GM23338 (cell line): ENCODE measurements at regions not wholly inside any gene's neighbourhood (a gene's known extent, or its start where the extent isn't known, plus 50 kb on each side); places are given as distances from the start of the nearest gene placed in this dataset.

Experiments
- ATAC-seq: fragments of 200-7000 bp; cut with Tn5 transposase; 3 replicates; pipeline ENCODE4 v1.9.1; 2020
- DNase-seq: peaks from one replicate; pipeline ENCODE4 v3.0.0-alpha.2; 2015; ENCODE audit warnings: low spot score
- H2AFZ ChIP-seq: fragments of 200-600 bp; sonication (generic); 2 replicates; pipeline ENCODE4 v1.8.0; 2016; ENCODE audit warnings: antibody characterized with exemption, mild to moderate bottlenecking, moderate library complexity
- H3F3A ChIP-seq: fragments of 200-600 bp; sonication (generic); replicated peaks from 2 replicates; pipeline ENCODE4 v1.8.0; 2017; ENCODE audit warnings: antibody characterized with exemption, mixed run types, low read depth
- H3K27ac ChIP-seq: fragments of 200-600 bp; sonication (generic); 2 replicates; pipeline ENCODE4 v1.6.1; 2016; ENCODE audit warnings: low read depth
- H3K27me3 ChIP-seq: fragments of 200-600 bp; sonication (generic); 2 replicates; pipeline ENCODE4 v1.8.0; 2016; ENCODE audit warnings: mild to moderate bottlenecking, mixed run types, moderate library complexity; ENCODE audit not compliant: insufficient read depth
- H3K36me3 ChIP-seq: fragments of 200-600 bp; sonication (generic); 2 replicates; pipeline ENCODE4 v1.8.0; 2016; ENCODE audit warnings: mild to moderate bottlenecking; ENCODE audit not compliant: insufficient read depth
- H3K4me1 ChIP-seq: fragments of 200-600 bp; sonication (generic); 2 replicates; pipeline ENCODE4 v1.8.0; 2016; ENCODE audit warnings: mild to moderate bottlenecking, moderate library complexity; ENCODE audit not compliant: insufficient read depth
- H3K4me2 ChIP-seq: fragments of 200-600 bp; sonication (generic); 2 replicates; pipeline ENCODE4 v1.7.1; 2017; ENCODE audit warnings: mixed run types
- H3K4me3 ChIP-seq: fragments of 200-600 bp; sonication (generic); 2 replicates; pipeline ENCODE4 v1.6.1; 2016; ENCODE audit warnings: mixed run types
- H3K79me2 ChIP-seq: fragments of 200-600 bp; sonication (generic); replicated peaks from 2 replicates; pipeline ENCODE4 v1.8.0; 2017; ENCODE audit warnings: mild to moderate bottlenecking; ENCODE audit not compliant: insufficient read depth
- H3K9me2 ChIP-seq: fragments of 200-600 bp; sonication (generic); 2 replicates; pipeline ENCODE4 v1.8.0; 2017; ENCODE audit not compliant: insufficient read depth
- H4K20me1 ChIP-seq: fragments of 200-600 bp; sonication (generic); replicated peaks from 2 replicates; pipeline ENCODE4 v1.8.0; 2017; ENCODE audit warnings: mild to moderate bottlenecking; ENCODE audit not compliant: insufficient read depth
- H3K27ac Mint-ChIP-seq: 2 replicates; pipeline ENCODE4 v1.8.0; 2020; ENCODE audit warnings: inconsistent platforms, mild to moderate bottlenecking, moderate library complexity, mixed read lengths
- H3K27me3 Mint-ChIP-seq: 3 replicates; pipeline ENCODE4 v1.8.0; 2022; ENCODE audit warnings: low read depth, mild to moderate bottlenecking, moderate library complexity, mixed read lengths, inconsistent platforms; ENCODE audit not compliant: insufficient read depth, poor library complexity
- H3K36me3 Mint-ChIP-seq: 3 replicates; pipeline ENCODE4 v1.8.0; 2021; ENCODE audit warnings: low read depth, mild to moderate bottlenecking, inconsistent platforms, moderate library complexity, mixed read lengths
- H3K4me1 Mint-ChIP-seq: 3 replicates; pipeline ENCODE4 v1.8.0; 2020; ENCODE audit warnings: mild to moderate bottlenecking, inconsistent platforms, mixed read lengths
- H3K4me3 Mint-ChIP-seq: 3 replicates; pipeline ENCODE4 v1.8.0; 2021; ENCODE audit warnings: moderate library complexity, mild to moderate bottlenecking, inconsistent platforms, mixed read lengths
- H3K9me3 Mint-ChIP-seq: 3 replicates; pipeline ENCODE4 v1.8.0; 2020; ENCODE audit warnings: moderate library complexity, mild to moderate bottlenecking, inconsistent platforms, mixed read lengths
- CREB1 ChIP-seq: fragments of 250-450 bp; sonication (Bioruptor Pico); IDR thresholded peaks from 2 replicates; pipeline ENCODE4 v1.5.0; 2020; ENCODE audit warnings: low read depth, mild to moderate bottlenecking, moderate library complexity
- CTCF ChIP-seq, 2 experiments: fragments of 200-600 bp in 1 of 2; sonication (generic) in 1 of 2; conservative IDR thresholded peaks; 2 replicates each; pipeline versions ENCODE4 v1.5.1 to v1.6.1; 2016 to 2017; ENCODE audit warnings: antibody characterized with exemption in 2 of 2, low read depth in 2 of 2, mild to moderate bottlenecking in 2 of 2, moderate library complexity in 1 of 2
- ETS1 ChIP-seq: IDR thresholded peaks from 2 replicates; pipeline ENCODE4 v1.6.1; 2016; ENCODE audit warnings: antibody characterized with exemption
- EZH2 ChIP-seq: fragments of 200-600 bp; sonication (generic); IDR thresholded peaks from one replicate; pipeline ENCODE4 v1.8.0; 2017; ENCODE audit warnings: antibody characterized with exemption, mild to moderate bottlenecking, low read depth; ENCODE audit not compliant: unreplicated experiment
- EZH2phosphoT487 ChIP-seq: fragments of 200-600 bp; sonication (generic); IDR thresholded peaks from one replicate; pipeline ENCODE4 v1.8.1; 2018; ENCODE audit warnings: antibody characterized with exemption; ENCODE audit not compliant: unreplicated experiment
- JUNB ChIP-seq: IDR thresholded peaks from one replicate; pipeline ENCODE4 v1.6.1; 2016; ENCODE audit warnings: antibody characterized with exemption; ENCODE audit not compliant: unreplicated experiment
- POLR2AphosphoS5 ChIP-seq: IDR thresholded peaks from 2 replicates; pipeline ENCODE4 v1.6.1; 2016; ENCODE audit warnings: antibody characterized with exemption, low read depth
- REST ChIP-seq: IDR thresholded peaks from one replicate; pipeline ENCODE4 v1.6.1; 2018; ENCODE audit warnings: antibody characterized with exemption; ENCODE audit not compliant: unreplicated experiment
- STAT1 ChIP-seq: IDR thresholded peaks from one replicate; pipeline ENCODE4 v1.6.1; 2016; ENCODE audit warnings: antibody characterized with exemption; ENCODE audit not compliant: unreplicated experiment
- ZNF114 ChIP-seq: fragments of 250-450 bp; sonication (Bioruptor Pico); IDR thresholded peaks from 2 replicates; pipeline ENCODE4 v1.5.0; 2020; ENCODE audit warnings: mild to moderate bottlenecking, moderate library complexity
- ZNF331 ChIP-seq: fragments of 250-450 bp; sonication (Bioruptor Pico); IDR thresholded peaks from 2 replicates; pipeline ENCODE4 v1.5.0; 2020; ENCODE audit warnings: low read depth, mild to moderate bottlenecking, moderate library complexity

GRCh38 chr6:134379599-134379998, 61.7 kb upstream of the SGK1 start:
- Mint-ChIP-seq H3K4me3 (no peak overlapping the region), H3K36me3 (peaks cover 6% of the 10 kb centered on the region; the same call in 2 of the 3 replicates), H3K27me3 (peaks cover 5% of the 10 kb centered on the region), H3K9me3 (peaks cover 8% of the 10 kb centered on the region; the same call in 2 of the 3 replicates), H3K27ac (peak overlapping the region; percentile 27), H3K4me1 (peaks cover 18% of the 10 kb centered on the region)
- no peaks in the 10 kb centered on the region for H3K27me3 ChIP-seq
- no peaks in the 10 kb centered on the region for H3K36me3 ChIP-seq
- H3K4me2 ChIP-seq, result peak overlapping the region; percentile 21; the same call in 1 of the 2 replicates
- no peak for ATAC-seq
- H4K20me1 ChIP-seq, result no peaks in the 10 kb centered on the region
- peak overlapping the region; percentile 10; the same call in 1 of the 2 replicates for H3K27ac ChIP-seq
- DNase-seq, result no peak
- no peaks in the 10 kb centered on the region for H3F3A ChIP-seq
- H3K4me1 ChIP-seq, result peaks cover 10% of the 10 kb centered on the region
- TF ChIP-seq CTCF (conservative IDR thresholded peaks at IDR 0.05; ENCODE audit: low read depth in 2 of 2) (no peak), EZH2 (no peak), ETS1 (no peak), REST (no peak), EZH2phosphoT487 (no peak), ZNF114 (CRISPR knock-in tag) (no peak), JUNB (no peak), ZNF331 (CRISPR knock-in tag) (no peak), STAT1 (no peak), POLR2AphosphoS5 (no peak), CREB1 (CRISPR knock-in tag) (no peak)
- H3K79me2 ChIP-seq, result no peaks in the 10 kb centered on the region
- no peaks in the 10 kb centered on the region; the same call in 1 of the 2 replicates for H3K9me2 ChIP-seq
- no peak overlapping the region for H3K4me3 ChIP-seq
- H2AFZ ChIP-seq, result no peak overlapping the region; the same call in 1 of the 2 replicates
